ENCODE measurements at regions not wholly inside any gene's neighbourhood (a gene's known extent, or its start where the extent isn't known, plus 50 kb on each side); places are given as distances from the start of the nearest gene placed in this dataset.

DNA sequence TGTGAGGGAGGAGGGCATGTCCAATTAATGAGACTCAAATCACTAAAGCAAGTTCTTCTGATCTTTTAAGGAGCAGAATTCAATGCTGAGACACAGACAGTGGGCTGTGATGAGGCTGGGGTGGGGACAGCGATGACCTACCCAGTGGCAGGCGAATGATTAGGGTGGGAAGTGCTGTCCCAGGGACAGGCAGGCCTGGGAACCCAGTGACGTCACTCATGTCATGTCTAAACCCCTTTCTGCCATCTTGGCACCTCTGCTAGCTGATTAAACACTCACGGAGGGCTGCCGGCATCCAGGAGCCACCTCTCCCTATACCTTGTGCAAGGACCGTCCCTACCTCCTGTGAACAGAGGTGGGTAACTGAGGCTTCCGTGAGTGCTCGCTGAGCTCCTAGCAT is 1235.2 kb downstream of the TBC1D22A start:
- DNase-seq (ENCODE audit: low spot score), result no peak

- no peak for DNase-seq (ENCODE audit: low spot score)
These were observed 1234.7 kb downstream of the TBC1D22A start for GRCh38 chr22:47997052-47997590.

DNA sequence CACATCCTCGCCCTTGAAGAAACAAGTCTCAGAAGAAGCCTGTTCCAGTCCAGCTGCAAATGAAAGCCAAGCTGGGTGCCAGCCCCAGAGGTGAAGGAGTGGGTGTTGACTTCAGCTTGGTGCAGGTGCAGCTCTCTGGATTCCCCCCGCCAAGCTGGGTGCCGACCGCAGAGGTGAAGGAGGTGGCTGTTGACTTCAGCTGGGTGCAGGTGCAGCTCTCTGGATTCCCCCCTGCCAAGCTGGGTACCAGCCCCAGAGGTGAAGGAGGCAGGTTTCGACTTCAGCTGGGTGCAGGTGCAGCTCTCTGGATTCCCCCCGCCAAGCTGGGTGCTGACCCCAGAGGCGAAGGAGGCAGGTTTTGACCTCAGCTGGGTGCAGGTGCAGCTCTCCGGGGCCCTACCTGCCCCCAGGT is 1234.0 kb downstream of the TBC1D22A start:
- no peak for DNase-seq (ENCODE audit: low spot score)

DNA sequence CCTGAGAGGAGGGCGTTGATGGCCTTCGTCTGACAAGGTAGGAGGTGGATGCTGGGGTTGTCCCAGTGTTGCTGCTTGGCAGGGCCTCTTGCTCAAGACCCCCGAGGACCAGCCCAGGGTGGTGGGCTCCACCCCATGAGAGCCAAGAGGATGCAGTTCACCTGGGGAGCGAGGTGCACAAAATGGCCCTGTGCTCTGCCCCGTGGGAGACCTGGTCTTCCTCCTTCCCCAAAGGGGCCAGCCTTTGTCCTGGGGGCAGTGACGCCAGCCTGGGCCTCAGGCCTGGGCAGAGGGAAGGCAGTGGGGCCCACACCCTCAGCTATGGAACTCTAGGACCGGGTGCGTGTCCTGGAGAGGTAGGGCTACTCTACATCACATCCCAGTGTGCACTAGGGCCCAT is 1233.3 kb downstream of the TBC1D22A start:
- DNase-seq (ENCODE audit: low spot score), result no peak

GRCh38 chr22:47995264-47995627 is 1232.8 kb downstream of the TBC1D22A start:
- DNase-seq (ENCODE audit: low spot score), result no peak

DNA sequence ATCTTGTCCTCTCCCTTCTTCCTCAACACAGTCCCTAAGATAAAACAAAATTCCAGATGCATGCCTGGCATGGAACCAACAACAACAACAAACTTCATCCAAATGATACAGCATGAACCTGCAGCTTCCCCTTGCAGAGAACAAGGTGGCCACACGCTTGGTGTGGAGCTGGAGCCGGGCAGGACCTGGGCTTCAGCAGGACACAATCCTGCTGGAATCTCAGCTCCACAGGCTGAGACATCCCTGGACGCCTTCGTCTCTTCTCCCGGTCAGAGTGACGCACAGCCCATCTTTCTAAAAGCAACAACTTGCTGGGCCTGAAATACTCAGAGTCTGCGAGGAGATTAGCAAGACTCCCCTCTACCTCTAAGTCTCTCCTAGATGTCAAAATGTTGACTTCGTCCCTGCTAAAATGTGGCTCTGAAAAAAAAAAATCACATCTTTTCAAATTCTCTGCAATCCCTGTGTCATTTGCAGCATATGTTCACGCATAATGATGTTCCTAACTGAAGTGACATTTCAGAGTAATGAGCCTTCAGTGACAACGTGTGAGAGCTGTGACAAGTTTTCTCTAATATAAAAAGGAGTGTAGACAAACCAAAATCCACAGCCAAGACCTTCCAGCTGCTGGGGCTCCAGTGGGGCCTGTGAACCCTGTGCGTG is 1232.3 kb downstream of the TBC1D22A start:
- no peak for DNase-seq (ENCODE audit: low spot score)

- DNase-seq (ENCODE audit: low spot score), result no peak
These were observed 1231.6 kb downstream of the TBC1D22A start for GRCh38 chr22:47994045-47994444.

GRCh38 chr22:47990481-47990880 is 1228.0 kb downstream of the TBC1D22A start:
- DNase-seq (ENCODE audit: low spot score), result no peak

DNA sequence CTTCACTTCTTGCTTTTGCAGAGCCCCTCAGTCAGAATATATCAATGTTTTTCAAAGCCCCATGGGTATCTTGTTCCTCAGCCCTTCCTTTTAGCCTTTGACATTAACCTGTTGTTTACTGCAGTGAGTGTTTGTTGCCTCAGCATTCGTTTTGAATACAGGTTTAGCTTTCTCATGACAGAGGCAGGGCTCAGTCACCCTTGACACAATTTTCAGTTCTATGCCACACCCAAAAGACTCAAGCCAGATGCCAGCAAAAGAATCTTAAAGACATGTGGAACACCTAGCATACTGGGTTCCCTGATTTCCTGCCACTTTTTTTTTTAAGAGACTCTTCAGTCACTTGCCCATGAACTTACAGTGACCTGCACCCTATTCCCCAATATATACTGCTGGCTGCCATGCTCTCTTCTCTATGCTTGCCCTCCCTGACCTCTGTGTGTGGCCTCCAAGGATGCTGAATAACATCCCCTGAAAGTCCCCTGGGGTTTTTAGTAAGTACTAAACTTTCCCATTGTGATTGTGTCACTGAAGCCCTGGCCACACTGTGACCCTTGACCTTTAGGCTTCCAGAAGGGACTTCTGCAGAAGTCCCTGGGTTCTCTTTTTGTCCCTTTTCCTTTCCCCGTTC is 1225.5 kb downstream of the TBC1D22A start:
- no peak for DNase-seq (ENCODE audit: low spot score)

- DNase-seq (ENCODE audit: low spot score), result no peak
These were observed 1213.8 kb downstream of the TBC1D22A start for GRCh38 chr22:47976219-47976618.

DNA sequence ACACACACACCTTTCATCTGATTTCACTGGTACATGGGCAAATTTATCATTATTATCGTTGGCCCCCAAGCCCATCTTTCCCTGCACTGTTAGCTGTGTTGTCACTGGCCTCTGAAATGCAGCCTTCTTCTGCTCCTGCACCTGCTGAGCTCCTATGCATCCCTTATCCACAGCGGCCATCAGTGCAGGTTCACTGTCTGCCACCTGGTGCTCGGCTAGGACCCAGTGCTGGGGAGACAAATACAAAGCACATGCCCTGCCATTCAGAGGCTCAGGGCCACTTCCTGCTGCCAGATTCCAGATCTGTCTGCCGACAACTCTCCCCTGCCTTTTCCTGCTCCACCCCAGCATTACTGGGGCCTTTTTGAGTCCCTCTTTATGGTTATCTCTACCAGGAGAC is 1205.4 kb downstream of the TBC1D22A start:
- DNase-seq (ENCODE audit: low spot score), result no peak

GRCh38 chr22:47966316-47966715 is 1203.9 kb downstream of the TBC1D22A start:
- no peak for DNase-seq (ENCODE audit: low spot score)

DNA sequence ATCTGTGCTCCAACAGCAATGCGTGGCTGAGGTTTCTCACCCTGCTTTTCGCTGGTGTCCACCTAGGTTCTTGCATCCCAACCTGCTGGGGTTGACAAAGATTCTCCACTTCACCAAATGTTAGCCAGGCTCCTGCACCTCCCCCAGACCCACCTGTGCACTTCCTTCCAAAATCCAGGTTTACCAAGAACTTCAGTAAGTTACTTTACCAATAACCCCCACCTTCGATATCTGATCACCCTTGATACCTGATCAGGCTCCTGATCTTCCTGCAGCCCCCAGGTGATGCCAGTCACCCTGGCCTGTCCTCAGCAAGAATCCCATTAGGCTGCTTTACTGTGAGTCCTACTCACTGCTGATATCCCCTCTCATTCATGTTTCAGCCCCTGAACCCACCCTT is 1203.4 kb downstream of the TBC1D22A start:
- DNase-seq (ENCODE audit: low spot score), result no peak

DNA sequence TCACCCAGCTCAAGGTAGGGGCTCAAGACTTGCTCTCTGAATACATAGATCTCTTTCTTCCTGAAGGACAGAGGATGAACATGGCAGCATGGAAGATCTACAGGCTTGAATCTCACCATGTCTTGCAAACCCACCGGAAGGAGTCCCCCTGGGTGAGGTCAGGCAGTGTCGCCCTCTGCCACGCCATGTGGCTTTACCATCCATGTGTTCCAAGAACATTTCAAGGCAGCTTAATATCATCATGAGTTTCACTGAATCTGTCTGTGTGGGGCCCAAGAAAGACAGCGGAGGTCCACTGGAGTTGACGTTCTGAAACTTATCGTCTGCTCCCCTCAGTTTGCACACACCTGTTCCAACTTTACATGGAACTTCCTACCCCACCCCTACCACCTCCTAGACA is 1202.6 kb downstream of the TBC1D22A start:
- no peak for DNase-seq (ENCODE audit: low spot score)

DNA sequence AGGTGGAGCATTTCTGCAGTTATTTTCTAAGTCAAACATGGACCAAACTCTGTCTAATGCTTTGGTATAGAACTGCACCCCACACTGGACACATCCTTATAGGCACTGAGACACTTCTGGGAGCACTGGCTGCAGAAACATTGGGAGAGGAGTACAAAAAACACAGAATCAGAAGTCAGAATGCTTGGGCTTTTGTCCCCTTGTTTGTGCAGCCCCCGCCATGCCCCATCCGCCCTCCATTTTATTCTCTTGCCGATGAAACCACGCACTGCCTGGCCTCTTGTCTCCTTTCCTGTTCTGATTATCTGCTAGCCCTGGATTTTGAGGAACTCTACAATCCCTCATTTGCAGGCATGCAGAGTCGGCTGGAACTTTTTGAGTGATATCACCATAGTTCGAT is 1201.2 kb downstream of the TBC1D22A start:
- no peak for DNase-seq (ENCODE audit: low spot score)

DNA sequence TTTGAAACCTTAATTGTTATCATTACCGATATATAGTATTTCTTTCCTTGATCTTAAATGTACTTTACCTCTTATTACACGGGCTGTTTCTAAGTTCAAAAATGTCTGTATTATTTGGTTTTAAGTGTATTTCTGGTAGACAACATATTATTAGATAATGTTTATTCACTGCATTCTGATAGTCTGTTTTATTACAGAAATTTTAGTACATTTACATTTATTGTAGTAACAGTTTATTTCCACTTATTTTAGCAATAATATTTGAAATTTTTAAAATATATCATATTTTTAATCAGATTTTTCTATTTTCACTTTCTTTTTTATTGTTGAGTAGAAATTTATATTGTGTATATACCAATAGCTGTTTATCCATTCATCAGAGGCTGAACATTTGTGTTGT is 1195.2 kb downstream of the TBC1D22A start:
- no peak for DNase-seq (ENCODE audit: low spot score)

DNA sequence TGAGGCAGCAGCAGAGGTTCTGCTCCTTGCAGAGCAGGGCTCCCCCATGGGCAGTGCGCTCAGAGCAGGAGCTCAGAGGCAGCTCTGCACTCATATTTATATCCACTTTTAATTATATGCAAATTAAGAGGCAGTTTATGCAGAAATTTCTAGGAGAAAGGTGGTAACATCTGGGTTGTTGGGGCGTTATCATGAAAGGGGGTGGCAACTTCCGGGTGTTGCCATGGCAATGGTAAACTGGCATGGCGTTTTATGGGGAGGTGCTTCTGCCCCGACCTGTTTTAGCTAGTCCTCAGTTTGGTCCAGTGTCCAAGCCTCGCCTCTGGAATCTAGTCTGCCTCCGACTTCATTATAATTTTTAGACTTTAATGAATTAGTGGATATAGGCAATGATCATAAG is 1191.7 kb downstream of the TBC1D22A start:
- no peak for DNase-seq (ENCODE audit: low spot score)

DNA sequence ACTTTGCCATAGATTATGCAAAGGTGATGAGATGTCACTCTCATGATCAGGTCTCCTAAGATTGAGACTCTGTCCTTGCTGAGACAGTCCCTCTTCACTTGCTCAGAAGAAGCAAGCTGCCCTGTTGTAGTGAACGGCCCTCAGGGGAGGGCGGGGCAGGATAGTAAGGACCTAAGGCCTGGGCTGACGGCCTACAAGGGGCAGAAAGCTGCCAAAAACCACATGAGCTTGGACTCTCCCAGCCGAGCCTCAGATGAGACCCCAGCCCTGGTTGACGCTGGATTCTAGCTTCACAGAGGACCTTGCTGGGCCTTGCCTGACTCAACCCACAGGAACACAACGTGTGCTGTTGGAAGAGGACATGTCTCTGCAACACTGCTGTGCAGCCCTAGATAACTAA is 1182.5 kb downstream of the TBC1D22A start:
- DNase-seq (ENCODE audit: low spot score), result no peak

DNA sequence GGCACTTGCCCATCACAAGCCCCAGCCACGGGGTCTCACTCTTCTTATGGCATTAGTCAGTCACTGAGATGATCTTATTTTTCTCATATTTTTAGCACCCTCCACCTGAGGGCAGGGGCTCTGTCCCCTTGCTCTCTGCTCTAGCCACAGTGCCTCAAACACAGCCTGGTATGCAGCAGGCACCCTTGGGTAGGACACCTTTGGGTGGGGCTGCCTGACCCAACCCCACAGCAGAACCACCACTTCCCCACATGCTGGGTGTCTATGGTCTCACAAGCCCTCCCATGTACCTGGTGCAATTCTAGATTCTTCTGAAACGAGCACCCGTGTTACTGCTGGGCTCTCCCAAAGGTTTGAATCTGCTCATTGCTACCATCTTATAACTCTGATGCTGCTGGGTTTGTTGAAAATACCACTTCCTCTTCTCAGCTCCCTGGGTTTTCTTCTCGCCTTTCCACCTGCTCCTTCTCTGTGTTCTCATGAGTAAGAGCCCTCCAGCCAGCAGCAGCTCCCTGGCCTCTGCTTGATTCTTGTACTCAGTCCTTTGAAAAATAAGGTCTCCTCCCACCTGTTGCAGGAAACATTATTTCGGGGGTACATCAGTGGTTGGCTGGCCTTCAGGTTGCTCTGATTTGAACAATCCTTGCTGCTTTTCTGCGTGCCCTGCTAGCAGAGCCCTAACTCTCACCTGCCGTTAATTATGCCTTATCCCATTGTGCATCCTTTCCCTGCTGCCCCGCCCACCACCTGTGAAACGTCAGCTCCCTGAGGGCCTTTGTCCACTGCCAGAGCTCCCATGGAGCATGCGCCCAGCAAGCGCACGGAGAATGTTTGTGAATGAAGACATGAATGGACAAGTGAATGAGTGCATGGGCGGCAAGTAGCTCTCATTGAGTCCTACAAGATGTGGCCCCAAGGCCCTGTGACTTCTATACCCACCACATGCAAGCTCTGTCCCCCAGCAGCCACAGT is 1181.6 kb downstream of the TBC1D22A start:
- no peak for DNase-seq (ENCODE audit: low spot score)

GRCh38 chr22:47940211-47940610 is 1177.8 kb downstream of the TBC1D22A start:
- no peak for DNase-seq (ENCODE audit: low spot score)

DNA sequence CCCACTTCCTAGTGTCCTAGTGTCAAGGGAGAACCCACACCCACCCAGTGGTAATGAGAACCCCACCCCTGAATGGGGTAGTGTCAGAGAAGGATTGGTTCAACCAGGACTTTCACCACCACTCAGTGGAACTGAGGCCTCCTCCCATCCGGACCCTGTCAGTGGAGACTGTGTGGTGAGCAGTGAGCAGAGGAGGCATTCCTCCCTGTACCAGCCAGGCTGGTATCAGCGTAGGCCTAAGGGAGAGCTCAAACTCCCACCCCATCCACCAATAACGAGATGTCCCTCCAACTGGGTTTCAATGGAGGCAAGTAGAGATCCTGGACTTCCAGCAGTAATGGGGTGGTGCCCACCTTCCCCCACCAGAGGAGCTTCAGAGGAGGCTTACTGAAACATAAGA is 1171.4 kb downstream of the TBC1D22A start:
- DNase-seq (ENCODE audit: low spot score), result no peak

- DNase-seq (ENCODE audit: low spot score), result no peak
These were observed 1170.8 kb downstream of the TBC1D22A start for GRCh38 chr22:47933226-47933625.
